ENCODE measurements at regions not wholly inside any gene's neighbourhood (a gene's known extent, or its start where the extent isn't known, plus 50 kb on each side); places are given as distances from the start of the nearest gene placed in this dataset.

DNA sequence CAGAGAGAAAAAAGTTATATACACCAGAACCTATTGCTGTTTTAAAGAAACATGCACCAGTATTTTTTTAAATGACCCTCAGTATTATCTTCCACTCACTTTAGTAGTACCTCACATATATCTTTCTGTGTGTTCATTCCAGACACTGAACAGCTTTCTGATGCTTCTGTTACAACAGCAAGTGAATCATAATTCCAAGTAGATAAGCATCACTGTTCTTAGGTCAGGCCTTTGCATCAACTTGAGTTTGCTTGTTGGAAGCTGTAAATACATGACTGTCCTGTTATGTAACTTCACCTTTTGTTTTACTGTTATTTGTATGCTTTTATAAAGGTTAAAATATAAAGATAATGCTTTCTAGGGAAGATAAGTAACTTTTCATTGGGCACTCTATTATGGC is 184.4 kb downstream of the ISL1 start:
- no peak for TF ChIP-seq CTCF (conservative IDR thresholded peaks at IDR 0.05; ENCODE audit: low read length)
- no peak for TF ChIP-seq EZH2phosphoT487 (IDR thresholded peaks at IDR 0.05; ENCODE audit: borderline replicate concordance)

Measured in Loucy (cell line).